ENCODE measurements at regions not wholly inside any gene's neighbourhood (a gene's known extent, or its start where the extent isn't known, plus 50 kb on each side); places are given as distances from the start of the nearest gene placed in this dataset.

GRCh38 chr15:75100679-75101078, 77.3 kb downstream of the PPCDC start:
- ChIA-PET CTCF (no interaction called here), POLR2A (no interaction called here)
- no peaks in the 10 kb centered on the region for H3K9me3 ChIP-seq
- Mint-ChIP-seq H3K27ac (no peak overlapping the region), H3K27me3 (no peaks in the 10 kb centered on the region), H3K4me1 (peaks cover 5 to 8% (median 7%) of the 10 kb centered on the region in 3 donors), H3K36me3 (no peaks in the 10 kb centered on the region), H3K4me3 (no peak overlapping the region), H3K9me3 (no peaks in the 10 kb centered on the region)
- H3K4me3 ChIP-seq (ENCODE audit: control insufficient read depth in 1 of 2, extremely low read depth in 1 of 2, low read length in 1 of 2), result no peak overlapping the region
- H3K27me3 ChIP-seq (replicated peaks in 1 of 2; ENCODE audit: control insufficient read depth in 2 of 2, extremely low read depth in 1 of 2, insufficient read depth in 2 of 2, low read length in 1 of 2), result no peaks in the 10 kb centered on the region
- peaks cover 0 to 13% of the 10 kb centered on the region in 2 experiments for H3K4me1 ChIP-seq (ENCODE audit: control insufficient read depth in 1 of 2, extremely low read depth in 1 of 2, insufficient read depth in 2 of 2, low read length in 2 of 2)
- no peak overlapping the region for H3K27ac ChIP-seq (ENCODE audit: low read length)
- ATAC-seq (replicated peaks in 1 of 4), result no peak
- no peak for DNase-seq
- 80% methylated on average over 1 of the region's 2 CpGs for WGBS (ENCODE audit: insufficient coverage)
- H3K36me3 ChIP-seq (ENCODE audit: control insufficient read depth in 2 of 2, extremely low read depth in 1 of 2, insufficient read depth in 1 of 2, low read length in 1 of 2), result no peaks in the 10 kb centered on the region

- DNase-seq (peak in 3 of 35 experiments; percentile 10 to 41 (median 29)), ATAC-seq (replicated peaks in 1 of 4) (peak in 2 of 4 experiments; percentile 20 to 34)
- H3K4me1 ChIP-seq (ENCODE audit: control insufficient read depth in 1 of 2, extremely low read depth in 1 of 2, insufficient read depth in 2 of 2, low read length in 2 of 2), result peaks cover 7 to 33% of the 10 kb centered on the region in 2 experiments
- H3K36me3 ChIP-seq (ENCODE audit: control insufficient read depth in 2 of 2, extremely low read depth in 1 of 2, insufficient read depth in 1 of 2, low read length in 1 of 2), result no peaks in the 10 kb centered on the region
- H3K27ac ChIP-seq (ENCODE audit: low read length), result peak overlapping the region; percentile 42
- H3K27me3 ChIP-seq (replicated peaks in 1 of 2; ENCODE audit: control insufficient read depth in 2 of 2, extremely low read depth in 1 of 2, insufficient read depth in 2 of 2, low read length in 1 of 2), result peaks cover 0 to 13% of the 10 kb centered on the region in 2 experiments
- POLR2A ChIA-PET, result no interaction called here
- CTCF ChIA-PET, result no interaction called here
- H3K4me3 ChIP-seq (ENCODE audit: control insufficient read depth in 1 of 2, extremely low read depth in 1 of 2, low read length in 1 of 2), result no peak overlapping the region
- 25% methylated on average over 1 of the region's 3 CpGs for WGBS (ENCODE audit: insufficient coverage)
- Mint-ChIP-seq H3K4me3 (peak overlapping the region in 1 of 3 donors; percentile 21), H3K9me3 (no peaks in the 10 kb centered on the region), H3K27ac (peak overlapping the region; percentile 82 to 85), H3K36me3 (no peaks in the 10 kb centered on the region), H3K4me1 (peaks cover 24 to 29% (median 28%) of the 10 kb centered on the region in 3 donors), H3K27me3 (peaks cover 0 to 4% of the 10 kb centered on the region in 2 donors)
- H3K9me3 ChIP-seq, result no peaks in the 10 kb centered on the region
Observed at GRCh38 chr15:75104804-75105557, 81.6 kb downstream of the PPCDC start.

- ChIA-PET CTCF (interaction anchor here in 1 of 2 donors (0.7 kb wide), 1 partner anchor 94 kb away, joined by 5 read pairs; the partner anchor contains the start of gene C15orf39), POLR2A (interaction anchor here in 1 of 2 donors (0.6 kb wide), 1 partner anchor 298 kb away, joined by 4 read pairs; no protein-coding TSS in a partner anchor)
- no peaks in the 10 kb centered on the region for H3K36me3 ChIP-seq (ENCODE audit: control insufficient read depth in 2 of 2, extremely low read depth in 1 of 2, insufficient read depth in 1 of 2, low read length in 1 of 2)
- no peaks in the 10 kb centered on the region for H3K9me3 ChIP-seq
- no peak overlapping the region for H3K4me3 Mint-ChIP-seq
- H3K27me3 ChIP-seq (replicated peaks in 1 of 2; ENCODE audit: control insufficient read depth in 2 of 2, extremely low read depth in 1 of 2, insufficient read depth in 2 of 2, low read length in 1 of 2), result peaks cover 0 to 20% of the 10 kb centered on the region in 2 experiments
- ATAC-seq (replicated peaks in 1 of 4) (no peak), DNase-seq (no peak)
- no CpG with 5 or more reads among the region's 2 CpGs for WGBS (ENCODE audit: insufficient coverage)
- no peak overlapping the region for H3K4me3 ChIP-seq (ENCODE audit: control insufficient read depth in 1 of 2, extremely low read depth in 1 of 2, low read length in 1 of 2)
- H3K27ac ChIP-seq (ENCODE audit: low read length), result no peak overlapping the region
- H3K4me1 Mint-ChIP-seq, result peaks cover 28 to 33% (median 32%) of the 10 kb centered on the region in 3 donors
- H3K4me1 ChIP-seq (ENCODE audit: control insufficient read depth in 1 of 2, extremely low read depth in 1 of 2, insufficient read depth in 2 of 2, low read length in 2 of 2), result peaks cover 7 to 41% of the 10 kb centered on the region in 2 experiments
- peaks cover 0 to under 1% (median under 1%) of the 10 kb centered on the region in 3 donors for H3K9me3 Mint-ChIP-seq
- H3K36me3 Mint-ChIP-seq, result no peaks in the 10 kb centered on the region
- H3K27me3 Mint-ChIP-seq, result peaks cover 3 to 10% of the 10 kb centered on the region in 2 donors
- H3K27ac Mint-ChIP-seq, result no peak overlapping the region
Observed at GRCh38 chr15:75107516-75107907, 84.1 kb downstream of the PPCDC start.

GRCh38 chr15:75107908-75108838, 84.8 kb downstream of the PPCDC start:
- Mint-ChIP-seq H3K36me3 (no peaks in the 10 kb centered on the region), H3K9me3 (peaks cover 0 to 7% (median 7%) of the 10 kb centered on the region in 3 donors), H3K27me3 (peaks cover 3 to 10% of the 10 kb centered on the region in 2 donors), H3K27ac (peak overlapping the region; percentile 48 to 56), H3K4me1 (peaks cover 30 to 39% (median 32%) of the 10 kb centered on the region in 3 donors), H3K4me3 (peak overlapping the region in 1 of 3 donors; percentile 8)
- Histone ChIP-seq H3K27me3 (replicated peaks in 1 of 2; ENCODE audit: control insufficient read depth in 2 of 2, extremely low read depth in 1 of 2, insufficient read depth in 2 of 2, low read length in 1 of 2) (peaks cover 0 to 20% of the 10 kb centered on the region in 2 experiments), H3K27ac (ENCODE audit: low read length) (peak overlapping the region; percentile 24), H3K9me3 (peaks cover 2% of the 10 kb centered on the region), H3K4me3 (ENCODE audit: control insufficient read depth in 1 of 2, extremely low read depth in 1 of 2, low read length in 1 of 2) (no peak overlapping the region), H3K36me3 (ENCODE audit: control insufficient read depth in 2 of 2, extremely low read depth in 1 of 2, insufficient read depth in 1 of 2, low read length in 1 of 2) (no peaks in the 10 kb centered on the region), H3K4me1 (ENCODE audit: control insufficient read depth in 1 of 2, extremely low read depth in 1 of 2, insufficient read depth in 2 of 2, low read length in 2 of 2) (peaks cover 7 to 41% of the 10 kb centered on the region in 2 experiments)
- POLR2A ChIA-PET, result interaction anchor here in 1 of 2 donors (0.6 kb wide), 1 partner anchor 298 kb away, joined by 4 read pairs; no protein-coding TSS in a partner anchor
- peak; percentile 71 to 90 (median 82) for ATAC-seq (replicated peaks in 1 of 4)
- 32% methylated on average over 7 of the region's 12 CpGs for WGBS (ENCODE audit: insufficient coverage)
- CTCF ChIA-PET, result interaction anchor here in 1 of 2 donors (0.7 kb wide), 1 partner anchor 94 kb away, joined by 5 read pairs; the partner anchor contains the start of gene C15orf39
- peak; percentile 2 to 65 (median 40) for DNase-seq

- Histone ChIP-seq H3K27me3 (replicated peaks in 1 of 2; ENCODE audit: control insufficient read depth in 2 of 2, extremely low read depth in 1 of 2, insufficient read depth in 2 of 2, low read length in 1 of 2) (peaks cover 0 to 20% of the 10 kb centered on the region in 2 experiments), H3K36me3 (ENCODE audit: control insufficient read depth in 2 of 2, extremely low read depth in 1 of 2, insufficient read depth in 1 of 2, low read length in 1 of 2) (no peaks in the 10 kb centered on the region), H3K27ac (ENCODE audit: low read length) (no peak overlapping the region), H3K4me3 (ENCODE audit: control insufficient read depth in 1 of 2, extremely low read depth in 1 of 2, low read length in 1 of 2) (no peak overlapping the region), H3K4me1 (ENCODE audit: control insufficient read depth in 1 of 2, extremely low read depth in 1 of 2, insufficient read depth in 2 of 2, low read length in 2 of 2) (peaks cover 7 to 39% of the 10 kb centered on the region in 2 experiments), H3K9me3 (peaks cover 3% of the 10 kb centered on the region)
- ChIA-PET CTCF (no interaction called here), POLR2A (no interaction called here)
- ATAC-seq (replicated peaks in 1 of 4) (no peak), DNase-seq (no peak)
- Mint-ChIP-seq H3K27me3 (peaks cover 3 to 10% of the 10 kb centered on the region in 2 donors), H3K27ac (peak overlapping the region; percentile 55 to 56), H3K4me3 (no peak overlapping the region), H3K9me3 (peaks cover 0 to 10% (median 7%) of the 10 kb centered on the region in 3 donors), H3K36me3 (peaks cover 2% of the 10 kb centered on the region), H3K4me1 (peaks cover 31 to 42% (median 32%) of the 10 kb centered on the region in 3 donors)
- WGBS (ENCODE audit: insufficient coverage), result 56% methylated on average over 13 of the region's 18 CpGs
Observed at GRCh38 chr15:75109021-75109735, 85.8 kb downstream of the PPCDC start.
